ENCODE measurements at regions not wholly inside any gene's neighbourhood (a gene's known extent, or its start where the extent isn't known, plus 50 kb on each side); places are given as distances from the start of the nearest gene placed in this dataset.

DNA sequence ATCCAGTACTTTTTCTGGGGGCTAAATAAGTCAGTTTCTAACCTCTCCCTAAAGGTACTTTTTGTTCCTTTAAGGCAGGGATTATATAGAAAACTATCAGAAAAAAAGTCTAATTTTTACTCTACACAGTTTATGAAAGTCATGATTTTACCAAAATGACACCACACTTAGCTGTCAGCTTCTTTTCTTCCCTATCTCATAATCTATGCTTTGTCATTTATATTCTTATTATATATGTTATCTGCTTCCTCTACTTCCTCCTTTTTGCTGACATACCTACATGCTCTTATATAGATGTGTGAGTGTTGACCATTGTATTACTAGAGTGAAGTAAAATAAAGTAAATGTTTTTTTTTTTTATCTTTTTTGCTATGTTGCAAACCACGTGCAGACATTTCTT, 203.9 kb upstream of the CHRM2 start:
- no peak for DNase-seq

DNA sequence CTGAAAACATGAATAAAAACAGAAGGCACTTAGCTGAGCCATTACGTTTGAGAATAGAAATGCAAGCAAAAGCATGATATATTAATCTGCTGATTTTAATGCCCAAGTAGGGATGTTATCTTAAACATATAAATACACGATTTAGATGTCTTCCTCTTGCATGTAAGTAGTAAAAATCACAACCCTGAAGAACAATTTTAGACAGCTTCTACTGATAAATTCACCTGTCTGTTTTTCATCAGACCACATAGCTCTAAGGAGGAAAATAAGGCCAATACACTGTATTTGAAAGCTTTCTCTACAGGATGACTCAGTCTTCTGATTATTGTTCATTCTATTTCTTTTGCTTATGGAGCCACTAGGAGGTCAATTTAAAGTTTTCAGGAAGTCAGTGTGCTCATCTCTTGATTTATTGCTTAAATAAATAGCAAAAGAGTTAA, 210.9 kb upstream of the CHRM2 start:
- DNase-seq = no peak

DNA sequence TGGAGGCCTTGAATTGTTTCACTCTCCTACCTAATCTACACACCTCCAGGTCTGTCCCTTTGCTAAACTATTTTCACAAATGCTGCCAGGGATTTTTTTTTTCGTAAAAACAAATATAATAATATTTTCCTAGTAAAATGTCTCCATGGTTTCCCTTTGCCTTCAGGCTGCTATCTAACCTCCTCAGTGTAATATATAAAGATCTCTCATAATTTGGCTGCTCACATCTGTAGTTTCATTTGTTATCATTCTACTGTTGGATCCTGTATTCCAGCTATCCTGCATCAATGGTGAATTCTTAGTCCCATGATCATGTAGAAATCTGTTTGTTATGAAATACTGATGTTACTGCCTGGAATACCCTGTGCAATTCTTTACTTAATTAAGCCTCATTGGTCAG, 211.9 kb upstream of the CHRM2 start:
- no peak for DNase-seq

- no peak for DNase-seq
Observed at GRCh38 chr7:136655414-136655813, 213.0 kb upstream of the CHRM2 start.

- no peak for DNase-seq
Observed at GRCh38 chr7:136654406-136654805, 214.0 kb upstream of the CHRM2 start.

DNA sequence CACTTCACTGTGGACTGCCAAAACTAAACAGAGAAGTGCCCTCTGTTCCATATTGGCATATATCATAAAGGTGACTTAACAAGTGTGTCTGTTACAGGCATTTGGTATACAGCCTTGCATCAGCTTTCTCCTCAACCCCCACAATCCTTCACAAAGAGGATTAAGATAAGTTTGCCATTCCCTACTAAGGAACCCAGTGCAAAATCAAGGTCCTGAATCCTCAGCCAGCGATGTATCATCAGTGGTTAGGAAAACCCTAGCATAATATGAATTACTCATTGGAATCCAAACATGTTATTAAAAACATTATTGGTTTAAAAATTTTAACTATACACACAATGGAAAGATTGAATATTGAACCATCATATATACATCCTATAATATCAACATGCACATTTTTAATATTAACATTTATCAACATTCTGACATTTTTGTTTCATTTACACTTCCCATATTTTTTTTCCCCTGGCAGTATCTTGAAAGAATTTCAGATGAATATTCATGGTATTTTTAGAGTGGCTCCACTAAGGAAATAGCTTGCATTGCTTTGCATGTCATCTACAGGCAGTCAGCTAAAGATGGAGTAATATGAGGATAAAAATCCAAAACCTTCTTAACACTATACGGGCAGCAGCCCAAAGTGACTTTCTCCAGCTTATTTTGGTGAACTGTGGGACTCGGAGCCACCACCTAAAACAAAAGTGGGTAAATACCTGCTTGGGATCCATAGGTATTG, 215.6 kb upstream of the CHRM2 start:
- DNase-seq = no peak

GRCh38 chr7:136640977-136641376, 227.5 kb upstream of the CHRM2 start:
- DNase-seq = no peak

DNA sequence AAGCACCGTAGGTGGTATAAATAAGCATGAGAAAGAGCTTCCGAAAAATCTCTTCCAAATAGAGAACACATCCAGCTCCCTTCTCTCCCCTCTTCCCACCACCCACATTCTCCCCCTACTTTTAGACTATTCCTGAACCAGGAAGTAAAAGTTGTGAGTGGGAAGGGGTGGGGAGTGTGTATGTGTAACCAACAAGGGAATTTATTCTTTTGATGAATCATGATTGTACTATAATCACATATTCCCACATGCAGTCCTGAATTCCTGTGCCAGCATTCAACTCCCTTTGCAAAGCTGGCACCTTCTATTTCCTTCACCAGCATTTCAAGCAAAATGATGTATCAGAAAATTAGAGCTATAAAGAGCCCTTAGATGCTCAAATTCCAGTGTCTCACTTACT, 230.6 kb upstream of the CHRM2 start:
- DNase-seq = no peak

DNA sequence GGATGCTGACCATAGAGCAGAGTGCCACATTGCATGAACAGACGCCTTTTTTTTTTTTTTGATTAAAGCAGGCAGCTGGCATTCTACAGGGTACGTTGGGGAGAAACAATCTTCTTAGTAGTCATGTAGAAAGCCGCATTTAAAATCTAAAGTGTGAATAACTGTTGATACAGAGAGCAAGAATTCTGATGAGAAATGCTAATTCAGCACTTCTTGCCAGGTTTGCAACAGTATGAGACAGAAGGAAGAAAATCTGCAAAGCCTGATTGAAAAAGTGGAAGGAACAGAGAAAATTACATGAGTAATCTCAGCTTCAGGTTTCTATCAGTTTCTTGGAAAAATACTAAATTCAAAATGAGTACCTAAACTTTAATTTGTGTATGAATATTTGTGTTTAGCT, 232.7 kb upstream of the CHRM2 start:
- DNase-seq = no peak

DNA sequence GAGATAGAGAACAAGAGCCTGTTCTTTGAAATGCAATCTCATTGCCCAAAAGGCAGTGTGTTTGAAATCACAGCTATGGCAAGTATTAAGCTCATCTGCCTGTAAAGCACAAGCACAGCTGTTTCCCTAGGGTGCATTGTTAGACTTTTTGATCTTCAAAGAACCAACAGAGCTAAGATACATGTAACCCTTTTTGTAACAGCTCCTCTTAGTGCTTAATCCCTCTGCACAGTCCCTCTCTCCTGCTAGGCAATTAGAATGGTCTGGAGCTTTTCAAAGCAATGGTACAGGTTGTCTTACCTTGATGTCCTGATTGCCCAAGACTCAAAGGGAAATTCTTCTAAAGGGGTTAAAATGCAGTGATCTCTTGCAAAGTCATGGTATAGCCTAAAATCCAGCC, 249.6 kb upstream of the CHRM2 start:
- no peak for DNase-seq

DNA sequence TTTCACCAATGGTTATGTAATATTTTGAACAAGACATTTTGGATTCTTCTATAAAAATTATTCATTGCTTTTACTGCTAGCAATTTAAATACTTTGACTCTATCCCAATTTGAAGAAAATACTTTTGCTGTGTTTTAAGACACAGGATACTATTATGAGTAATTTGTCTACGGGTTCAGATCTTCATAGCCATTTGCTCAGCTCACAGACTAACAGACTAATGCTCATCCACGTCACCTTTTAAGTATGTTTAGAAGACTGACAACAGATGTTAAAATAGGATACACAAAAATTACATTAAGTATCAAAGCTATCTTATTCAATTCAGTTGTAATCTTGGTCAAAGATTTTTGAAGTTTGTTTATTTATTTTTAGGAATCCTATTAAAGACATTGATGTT, 251.3 kb upstream of the CHRM2 start:
- DNase-seq = no peak

DNA sequence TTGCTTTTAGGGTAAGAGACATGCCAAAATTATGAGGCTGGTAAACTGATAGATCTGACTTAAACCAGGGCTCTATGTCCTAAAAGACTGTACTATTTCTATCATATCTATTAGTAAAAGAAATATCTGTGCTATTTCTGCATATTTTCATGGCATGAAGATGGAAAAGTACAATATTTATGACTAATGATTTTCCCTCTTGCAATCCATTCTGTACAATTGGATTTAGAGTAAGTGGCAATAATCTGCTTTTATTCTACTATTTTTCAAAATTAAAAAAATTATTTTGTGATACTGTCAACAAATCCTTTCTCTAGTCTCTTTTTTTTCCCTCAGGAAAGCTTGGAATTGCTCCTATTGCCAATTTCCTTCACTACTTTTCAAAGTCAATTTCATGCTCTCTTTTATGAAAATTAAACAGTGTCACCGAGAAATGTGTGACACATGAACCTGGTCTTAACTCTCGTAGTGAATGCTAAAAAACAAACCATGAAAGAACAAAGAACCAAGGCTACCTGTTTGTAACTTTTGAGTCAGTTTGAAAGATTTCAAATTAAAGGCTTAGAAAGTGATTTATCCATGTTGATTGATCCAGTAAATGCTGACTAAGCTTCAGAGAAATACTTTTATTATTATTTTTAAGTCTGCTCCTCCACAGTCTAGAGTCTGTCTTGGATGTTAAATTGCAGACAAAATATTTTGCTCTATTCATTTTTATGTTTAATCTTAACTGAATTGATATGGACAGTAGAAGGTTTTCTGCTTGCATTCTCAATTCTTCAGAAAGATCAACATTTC, 262.7 kb upstream of the CHRM2 start:
- DNase-seq = no peak

DNA sequence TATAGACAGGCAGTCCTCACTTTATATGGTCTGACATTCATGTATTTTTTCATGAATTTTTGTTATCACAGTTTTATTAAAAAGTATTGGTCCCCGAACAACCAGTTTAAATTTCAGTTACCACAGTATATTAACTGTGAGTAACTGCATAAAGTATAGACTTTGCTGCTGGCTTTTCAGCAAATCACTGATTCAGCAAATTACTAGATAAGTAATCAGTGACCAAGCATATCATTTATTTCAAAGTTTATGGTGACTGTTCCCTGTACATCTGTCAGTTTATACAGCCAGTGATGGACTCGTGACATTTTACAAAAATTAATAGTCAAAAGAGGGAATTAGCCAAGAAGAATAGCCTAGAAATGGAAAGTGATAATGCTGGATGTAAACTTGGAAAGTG, 266.7 kb upstream of the CHRM2 start:
- DNase-seq = no peak

DNA sequence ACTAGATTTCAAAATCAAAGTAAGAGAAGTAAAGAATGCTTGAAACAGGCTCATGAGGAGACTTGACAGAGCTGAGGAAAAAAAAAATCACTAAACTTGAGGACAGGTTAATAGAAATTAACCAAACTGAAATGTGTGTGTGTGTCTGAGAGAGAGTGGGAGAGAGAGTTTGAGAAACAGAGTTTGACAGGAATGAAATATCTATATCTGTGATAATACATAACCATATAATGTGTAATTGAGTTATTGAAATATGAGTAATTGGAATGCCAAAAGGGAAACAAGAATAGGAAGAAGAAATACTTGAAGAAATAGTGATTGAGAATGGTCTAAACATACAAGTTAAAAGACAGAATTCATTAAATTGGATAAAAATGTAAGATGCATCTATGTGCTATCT, 268.0 kb upstream of the CHRM2 start:
- DNase-seq = no peak

- no peak for DNase-seq
Observed at GRCh38 chr7:136594739-136595144, 273.7 kb upstream of the CHRM2 start.

GRCh38 chr7:136588216-136588615, 280.2 kb upstream of the CHRM2 start:
- no peak for DNase-seq

DNA sequence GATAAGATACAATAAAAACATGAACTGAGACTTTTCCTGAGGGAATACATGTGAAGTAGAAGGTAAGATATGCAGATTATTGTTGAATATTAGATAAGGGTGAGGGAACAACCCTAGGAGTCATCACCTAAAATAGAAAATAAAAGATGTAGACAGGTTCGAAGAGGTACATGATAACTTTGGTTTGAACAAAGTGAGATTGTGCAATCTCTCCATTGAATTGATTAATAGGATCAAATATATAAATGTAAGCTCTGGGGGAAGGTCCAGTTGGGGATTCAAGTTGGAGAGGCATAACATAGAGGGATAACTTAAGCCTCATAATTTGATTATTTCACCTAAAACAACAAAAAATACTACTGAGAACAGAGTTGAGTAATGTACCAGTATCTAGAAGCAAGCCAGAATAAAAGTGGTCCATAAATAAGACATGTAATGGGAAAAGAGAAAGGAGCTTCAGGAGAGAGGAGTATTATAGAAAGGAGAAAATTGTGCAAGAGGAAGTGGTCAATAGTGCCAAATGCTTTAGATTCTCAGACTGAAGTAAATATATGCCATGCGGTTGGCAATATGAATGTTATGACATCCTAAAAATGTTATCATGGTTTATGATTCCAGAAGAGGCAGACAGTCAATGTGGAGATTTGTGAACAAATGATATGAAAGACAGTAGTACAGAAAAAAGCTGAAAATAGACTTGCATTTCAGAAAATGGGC, 282.3 kb upstream of the CHRM2 start:
- no peak for DNase-seq

DNA sequence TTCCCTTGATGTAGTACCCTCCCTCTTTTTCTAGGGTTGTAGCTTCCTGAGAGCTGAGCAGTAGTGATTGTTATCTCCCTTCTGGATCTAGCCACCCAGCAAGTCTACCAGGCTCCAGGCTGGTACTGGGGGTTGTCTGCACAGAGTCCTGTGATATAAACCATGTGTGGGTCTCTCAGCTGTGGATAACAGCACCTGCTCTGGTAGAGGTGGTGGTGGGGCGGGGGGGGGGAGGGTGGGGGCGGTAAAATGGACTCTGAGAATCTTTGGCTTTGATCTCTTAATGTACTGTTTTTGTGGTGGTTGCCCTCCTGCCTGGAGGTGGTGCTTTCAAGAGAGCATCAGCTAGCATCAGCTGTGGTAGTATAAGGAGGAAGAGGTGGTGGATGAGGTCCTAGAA, 302.0 kb upstream of the CHRM2 start:
- no peak for DNase-seq

DNA sequence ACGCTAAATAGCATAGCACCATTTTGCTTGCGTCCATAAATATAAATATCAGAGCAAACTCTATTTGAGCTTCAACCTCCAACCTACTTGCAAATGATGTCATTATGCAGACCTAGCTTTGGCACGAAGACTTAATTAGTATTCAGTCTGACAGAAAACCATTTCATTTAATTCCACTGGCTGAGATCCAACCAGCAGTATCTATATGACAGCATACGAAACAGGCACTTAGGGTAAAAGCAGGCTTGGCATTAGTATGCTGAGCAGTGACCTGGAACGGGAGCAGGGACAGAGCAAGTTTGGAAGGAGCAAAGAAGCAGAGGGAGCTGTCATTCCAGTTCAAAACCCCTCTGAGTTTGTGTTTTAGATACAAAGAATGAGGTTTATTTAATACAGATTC, 312.5 kb upstream of the CHRM2 start:
- no peak for DNase-seq

GRCh38 chr7:136551618-136552017, 316.8 kb upstream of the CHRM2 start:
- no peak for DNase-seq

DNA sequence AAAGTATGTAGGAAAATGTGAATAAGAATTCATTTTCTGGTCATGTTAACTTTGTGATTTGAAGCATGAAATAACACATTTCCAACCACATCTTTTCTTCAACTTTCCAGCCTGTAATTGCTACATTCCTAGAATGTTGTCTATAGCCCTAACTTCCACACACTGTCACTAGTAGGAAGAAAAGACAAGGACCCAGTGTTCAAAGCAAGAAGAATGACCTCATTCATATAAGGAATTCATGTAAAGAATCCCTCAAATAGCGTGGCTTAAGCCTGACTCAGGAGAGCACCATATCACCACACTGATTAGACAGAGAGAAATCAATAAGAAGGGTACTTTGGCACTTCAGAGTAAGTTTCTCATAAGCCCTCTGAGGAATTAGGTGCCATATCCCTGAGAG, 318.7 kb upstream of the CHRM2 start:
- DNase-seq = no peak

- no peak for DNase-seq
Observed at GRCh38 chr7:136533732-136534131, 334.7 kb upstream of the CHRM2 start.

DNA sequence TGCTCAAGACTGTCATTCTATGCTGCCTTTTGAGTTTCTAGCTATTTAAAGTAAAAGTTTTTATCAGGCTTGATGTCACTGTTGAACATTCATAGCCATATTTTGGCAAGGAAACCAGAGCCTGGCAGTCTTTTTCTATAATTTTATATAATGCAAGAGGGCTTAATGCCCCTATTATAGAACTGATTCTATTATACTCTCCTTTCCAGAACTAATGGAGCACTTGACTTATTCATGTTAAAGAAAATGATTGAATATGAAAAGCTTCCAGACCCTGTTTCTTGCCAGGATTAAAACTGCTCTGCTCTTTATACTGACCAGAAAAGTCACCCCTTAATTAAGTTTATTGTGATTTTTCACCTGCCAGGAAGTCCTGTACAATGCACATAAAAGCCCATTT, 337.6 kb upstream of the CHRM2 start:
- no peak for DNase-seq

DNA sequence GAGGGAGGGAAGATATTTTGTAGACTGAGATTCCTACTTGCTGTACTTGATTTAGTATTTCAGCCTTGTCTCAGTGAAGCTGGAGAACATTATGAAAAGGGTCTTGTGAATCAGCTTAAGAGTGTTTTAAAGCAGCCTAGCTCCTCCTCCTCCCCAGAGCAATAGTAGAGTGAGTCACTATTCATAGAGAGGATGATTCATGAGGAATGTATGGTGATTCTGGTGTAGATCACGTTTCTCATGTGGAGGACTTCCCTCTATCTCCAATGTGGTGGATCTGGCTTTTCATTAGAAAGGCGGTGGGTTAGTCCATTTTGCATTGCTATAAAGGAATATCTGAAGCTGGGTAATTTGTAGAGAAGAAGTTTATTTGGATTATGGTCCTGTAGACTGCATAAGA, 340.1 kb upstream of the CHRM2 start:
- DNase-seq = no peak
